Uterus (tissue), 2 donors: ENCODE measurements at regions not wholly inside any gene's neighbourhood (a gene's known extent, or its start where the extent isn't known, plus 50 kb on each side); places are given as distances from the start of the nearest gene placed in this dataset.

Experiments
- POLR2A ChIP-seq, 2 donors: fragments of 450-650 bp; IDR thresholded peaks; one replicate each; pipeline ENCODE4 v1.6.1; 2016; ENCODE audit warnings: antibody characterized with exemption in 2 of 2, mild to moderate bottlenecking in 1 of 2, moderate library complexity in 1 of 2
- TF ChIP-seq, protein P1 (sequence below), 4 experiments: fragments of 200-600 bp in 2 of 4; fragments of 450-650 bp in 2 of 4; sonication (generic) in 2 of 4; IDR thresholded peaks; one replicate each; pipeline ENCODE4 v1.5.1; 2016 to 2019; ENCODE audit warnings: antibody characterized with exemption in 4 of 4, mild to moderate bottlenecking in 2 of 4, moderate library complexity in 1 of 4

DNA sequence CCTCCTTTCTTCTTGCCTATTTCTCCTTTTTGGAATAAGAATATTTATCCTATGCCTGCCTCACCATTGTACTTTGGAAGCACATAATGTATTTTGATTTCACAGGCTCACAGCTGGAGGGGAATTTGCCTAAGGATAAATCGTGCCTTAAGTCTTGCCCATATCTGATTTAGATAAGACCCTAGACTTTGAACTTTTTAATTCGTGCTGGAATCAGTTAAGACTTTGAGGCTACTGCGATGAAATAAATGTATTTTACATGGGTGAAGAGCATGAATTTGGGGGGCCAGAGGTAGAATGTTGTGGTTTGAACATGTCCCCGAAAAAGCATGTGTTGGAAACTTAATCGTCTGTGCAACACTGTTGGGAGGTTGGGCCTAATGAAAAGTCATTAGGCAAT is 648.8 kb downstream of the EPHA7 start:
- TF ChIP-seq, protein P1, sequence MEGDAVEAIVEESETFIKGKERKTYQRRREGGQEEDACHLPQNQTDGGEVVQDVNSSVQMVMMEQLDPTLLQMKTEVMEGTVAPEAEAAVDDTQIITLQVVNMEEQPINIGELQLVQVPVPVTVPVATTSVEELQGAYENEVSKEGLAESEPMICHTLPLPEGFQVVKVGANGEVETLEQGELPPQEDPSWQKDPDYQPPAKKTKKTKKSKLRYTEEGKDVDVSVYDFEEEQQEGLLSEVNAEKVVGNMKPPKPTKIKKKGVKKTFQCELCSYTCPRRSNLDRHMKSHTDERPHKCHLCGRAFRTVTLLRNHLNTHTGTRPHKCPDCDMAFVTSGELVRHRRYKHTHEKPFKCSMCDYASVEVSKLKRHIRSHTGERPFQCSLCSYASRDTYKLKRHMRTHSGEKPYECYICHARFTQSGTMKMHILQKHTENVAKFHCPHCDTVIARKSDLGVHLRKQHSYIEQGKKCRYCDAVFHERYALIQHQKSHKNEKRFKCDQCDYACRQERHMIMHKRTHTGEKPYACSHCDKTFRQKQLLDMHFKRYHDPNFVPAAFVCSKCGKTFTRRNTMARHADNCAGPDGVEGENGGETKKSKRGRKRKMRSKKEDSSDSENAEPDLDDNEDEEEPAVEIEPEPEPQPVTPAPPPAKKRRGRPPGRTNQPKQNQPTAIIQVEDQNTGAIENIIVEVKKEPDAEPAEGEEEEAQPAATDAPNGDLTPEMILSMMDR (IDR thresholded peaks at IDR 0.05), result no peak
- no peak for TF ChIP-seq POLR2A (IDR thresholded peaks at IDR 0.05)
